ENCODE measurements at regions not wholly inside any gene's neighbourhood (a gene's known extent, or its start where the extent isn't known, plus 50 kb on each side); places are given as distances from the start of the nearest gene placed in this dataset.

GRCh38 chr5:38022631-38023030, 182.8 kb upstream of the GDNF start:
- DNase-seq, result no peak

- DNase-seq, result no peak
Measured at GRCh38 chr5:38018016-38018415, 178.2 kb upstream of the GDNF start.

DNA sequence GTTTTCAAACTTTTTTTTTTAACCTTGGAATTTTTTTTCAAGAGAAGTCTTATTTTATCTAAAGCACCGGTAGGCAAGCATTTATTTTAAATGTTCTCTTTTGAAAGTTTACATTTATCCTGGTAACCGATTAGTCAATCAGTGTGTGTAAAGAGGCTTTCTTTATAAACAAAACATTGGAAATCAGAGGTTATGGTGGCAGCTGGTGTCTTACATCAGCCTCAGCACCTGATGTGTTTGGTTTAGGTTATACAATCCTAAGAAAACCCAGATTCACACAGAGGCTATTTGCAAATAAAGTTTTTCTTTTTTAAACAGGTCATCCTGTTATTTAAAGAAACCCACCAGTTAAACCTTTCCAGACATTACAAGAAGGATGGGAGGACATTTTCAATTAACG, 173.3 kb upstream of the GDNF start:
- DNase-seq, result no peak

- DNase-seq, result no peak
Measured at GRCh38 chr5:38011668-38012188, 171.9 kb upstream of the GDNF start.

DNA sequence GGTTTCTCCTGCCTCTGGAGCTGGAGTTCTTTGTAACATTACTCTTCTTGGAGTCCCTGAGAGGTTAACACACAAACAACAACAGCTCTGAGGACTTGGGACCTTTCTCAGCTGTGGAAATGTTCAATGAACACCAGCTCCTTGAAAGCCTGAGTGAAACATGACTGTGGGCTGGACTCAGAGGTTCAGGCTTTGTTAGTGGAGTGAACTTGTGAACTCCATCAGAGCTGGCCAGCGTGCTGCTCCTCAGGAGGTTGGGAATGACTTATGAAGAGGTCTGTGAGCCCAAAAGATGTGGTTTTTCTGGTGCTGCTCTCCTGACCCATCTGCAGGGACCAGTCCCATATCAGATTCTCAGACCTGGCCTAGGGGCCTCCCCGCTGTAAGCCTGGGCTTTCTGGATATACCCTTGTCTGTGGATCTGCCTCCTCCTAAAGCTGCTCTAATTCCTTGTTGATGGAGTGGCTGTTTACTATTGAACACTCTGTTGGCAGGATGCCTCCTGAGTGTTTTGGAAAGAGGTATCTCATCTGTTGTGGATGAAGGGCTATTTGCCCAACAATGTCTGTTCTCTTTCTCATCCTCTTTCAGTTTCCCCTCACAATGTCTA, 170.0 kb upstream of the GDNF start:
- no peak for DNase-seq

GRCh38 chr5:38008198-38008597, 168.4 kb upstream of the GDNF start:
- no peak for DNase-seq

DNA sequence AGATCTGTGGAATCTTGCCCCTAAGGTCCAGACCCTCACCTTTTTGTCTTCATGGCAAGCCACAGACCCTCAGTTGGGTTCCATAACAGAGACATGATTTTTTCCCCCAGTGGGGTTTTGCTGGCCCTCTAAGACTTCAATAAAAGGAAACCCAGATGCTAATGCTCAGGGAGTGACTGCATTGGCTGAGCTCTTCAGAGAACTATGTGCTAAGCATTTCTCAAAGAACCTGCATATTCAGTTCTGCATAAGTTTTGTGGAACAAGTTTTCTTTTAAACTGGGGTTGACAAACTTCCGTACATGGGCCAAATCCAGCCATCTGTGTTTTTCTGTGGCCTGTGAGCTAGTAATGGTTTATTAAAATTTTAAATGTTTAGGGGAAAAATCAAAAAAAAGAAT, 159.8 kb upstream of the GDNF start:
- no peak for DNase-seq

DNA sequence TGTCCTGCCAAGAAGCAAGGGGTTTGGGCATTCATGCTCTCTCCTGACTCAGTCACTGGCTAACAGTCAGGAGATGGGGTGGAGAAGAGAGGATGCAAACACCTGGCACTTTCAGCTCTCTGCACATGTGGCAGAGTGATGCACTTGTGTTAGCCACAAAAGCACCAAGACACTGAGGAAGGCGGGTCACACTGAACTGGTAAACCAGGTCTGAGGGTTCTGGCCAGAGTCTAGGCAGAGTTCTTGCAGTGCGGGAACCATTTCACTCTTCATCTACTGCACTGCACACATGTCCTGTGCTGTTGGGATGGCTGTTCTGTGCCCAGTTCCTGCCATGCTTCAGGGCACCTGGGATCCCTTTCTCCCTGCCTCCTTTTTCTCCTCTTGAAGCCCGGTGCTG, 157.1 kb upstream of the GDNF start:
- DNase-seq, result no peak

DNA sequence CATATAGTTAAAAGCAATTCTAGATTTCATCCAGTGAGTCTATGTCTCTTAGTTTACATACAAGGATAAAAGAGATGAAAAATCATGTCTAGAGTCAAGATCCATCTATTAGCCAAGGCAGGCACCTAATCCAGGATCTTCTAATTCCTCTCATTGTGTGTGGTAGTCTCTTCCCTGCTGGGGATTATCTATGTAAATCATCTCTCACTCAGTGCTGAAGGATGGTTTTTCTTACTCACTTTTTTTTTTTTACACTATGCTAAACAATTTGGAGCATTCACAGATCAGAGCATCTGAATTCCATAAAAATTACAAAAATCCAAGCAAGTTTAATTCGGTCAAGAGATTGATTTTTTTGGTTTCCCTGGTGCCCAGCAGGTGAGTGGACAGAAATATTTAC, 154.9 kb upstream of the GDNF start:
- DNase-seq, result no peak

DNA sequence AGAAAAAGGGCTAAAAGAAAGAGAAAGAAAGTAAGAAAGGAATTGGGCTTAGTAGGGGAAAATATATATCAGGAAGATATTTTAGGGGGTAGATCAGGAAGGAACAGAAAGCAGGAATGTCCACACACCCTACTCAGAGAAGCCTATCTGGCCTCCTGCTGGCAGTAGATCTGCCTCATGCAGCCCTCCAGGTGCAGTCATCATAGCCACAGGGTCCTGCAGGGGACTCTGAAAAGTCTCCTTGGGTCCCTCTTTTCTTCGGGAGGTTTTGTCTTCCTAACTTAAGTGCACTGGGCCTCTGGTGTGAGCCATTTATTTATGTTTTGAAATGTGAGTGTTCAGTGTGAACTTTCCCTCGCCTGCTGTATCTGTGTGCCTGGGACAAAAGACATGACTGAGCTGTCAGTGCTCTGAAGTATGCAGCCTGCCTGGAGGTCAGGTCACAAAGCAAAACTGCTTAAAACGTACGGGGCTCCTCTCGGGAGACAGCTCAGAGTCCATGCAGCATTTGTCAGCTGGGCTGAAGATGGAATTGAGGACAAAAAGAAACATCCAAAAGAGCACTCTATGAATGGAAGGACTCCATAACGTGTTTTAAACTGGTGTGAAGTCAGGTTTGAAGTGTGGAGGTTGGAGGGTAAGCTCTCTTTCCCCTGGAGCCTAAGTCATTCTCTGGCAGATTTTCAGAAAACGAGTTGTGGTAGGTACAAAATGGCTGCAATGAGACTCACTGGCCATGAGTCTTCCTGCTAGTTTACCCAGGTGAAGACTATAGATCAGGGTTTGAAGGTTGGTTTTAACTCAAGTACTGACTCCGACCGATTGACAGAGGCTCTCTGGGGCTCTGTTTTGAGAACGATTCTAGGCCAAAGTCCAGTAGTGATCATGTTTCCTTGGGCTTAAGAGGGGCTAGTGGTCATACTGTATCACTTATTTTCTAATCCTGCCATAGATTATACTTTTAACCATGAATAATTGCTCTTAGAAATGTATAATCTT, 151.8 kb upstream of the GDNF start:
- no peak for DNase-seq

GRCh38 chr5:37989884-37990283, 150.0 kb upstream of the GDNF start:
- no peak for DNase-seq

- no peak for DNase-seq
Measured at GRCh38 chr5:37988454-37989046, 148.7 kb upstream of the GDNF start.

GRCh38 chr5:37984300-37984699, 144.5 kb upstream of the GDNF start:
- no peak for DNase-seq

- DNase-seq, result no peak
Measured at GRCh38 chr5:37983463-37983862, 143.6 kb upstream of the GDNF start.

GRCh38 chr5:37979559-37979958, 139.7 kb upstream of the GDNF start:
- DNase-seq, result no peak

DNA sequence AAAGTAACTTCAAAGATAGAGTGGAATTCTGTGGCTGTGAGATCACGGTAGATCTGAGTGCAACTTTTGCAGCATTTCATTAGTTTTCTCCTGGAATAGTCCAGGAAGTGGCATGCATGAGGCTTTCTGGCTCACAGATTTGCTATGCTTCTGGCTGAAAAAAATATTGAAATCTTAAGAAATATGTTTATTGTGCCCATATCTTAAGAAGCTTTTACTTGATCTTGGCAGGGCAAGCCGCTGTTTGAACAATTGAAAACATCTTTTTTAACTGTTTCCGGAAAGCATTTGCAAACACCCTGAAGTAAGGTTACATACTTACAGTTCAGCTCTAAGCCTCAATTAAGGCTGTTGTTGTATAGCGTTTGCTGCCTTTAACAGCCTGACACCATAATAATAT, 135.7 kb upstream of the GDNF start:
- no peak for DNase-seq

GRCh38 chr5:37971483-37972024, 131.7 kb upstream of the GDNF start:
- no peak for DNase-seq

DNA sequence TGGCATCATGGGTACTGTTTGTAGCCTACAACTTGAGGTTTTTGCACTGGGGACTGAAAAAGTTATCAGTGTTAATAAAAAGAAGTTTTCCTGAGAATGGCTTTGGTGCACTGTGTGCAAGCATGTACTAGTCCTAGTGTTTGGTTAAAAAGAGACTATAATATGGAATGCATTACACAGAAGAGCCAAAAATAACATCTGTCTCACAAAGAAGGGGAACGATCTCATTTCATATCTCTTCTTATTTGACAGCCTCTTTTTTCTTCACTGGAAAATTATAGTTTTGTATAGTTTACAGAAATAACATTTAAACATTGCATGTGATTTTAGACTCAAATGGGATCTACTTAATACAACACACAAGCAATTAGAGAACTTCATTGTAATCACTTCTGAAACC, 127.0 kb upstream of the GDNF start:
- no peak for DNase-seq

DNA sequence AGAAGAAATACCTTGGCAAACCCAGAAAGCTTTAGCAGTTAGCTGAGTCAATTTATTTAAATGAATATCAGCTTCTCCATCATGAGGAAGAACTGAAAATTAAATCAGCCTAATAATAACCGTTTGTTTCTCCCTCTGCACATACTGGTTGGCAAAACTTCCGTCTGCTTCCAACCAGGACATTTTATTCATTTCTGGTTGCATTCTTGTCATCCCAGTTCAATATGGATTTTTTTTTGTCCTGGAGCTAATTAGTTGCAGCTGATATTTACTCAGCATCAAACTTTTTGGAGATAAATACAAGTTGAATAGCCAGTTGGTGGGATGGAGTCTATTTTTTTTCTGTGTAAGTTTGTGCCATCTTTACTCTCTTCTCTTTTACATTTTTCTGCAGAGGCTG, 126.5 kb upstream of the GDNF start:
- DNase-seq, result no peak

GRCh38 chr5:37962389-37962788, 122.5 kb upstream of the GDNF start:
- DNase-seq, result no peak

- DNase-seq, result no peak
Measured at GRCh38 chr5:37957218-37957617, 117.4 kb upstream of the GDNF start.

- DNase-seq, result no peak
Measured at GRCh38 chr5:37955748-37956147, 115.9 kb upstream of the GDNF start.

DNA sequence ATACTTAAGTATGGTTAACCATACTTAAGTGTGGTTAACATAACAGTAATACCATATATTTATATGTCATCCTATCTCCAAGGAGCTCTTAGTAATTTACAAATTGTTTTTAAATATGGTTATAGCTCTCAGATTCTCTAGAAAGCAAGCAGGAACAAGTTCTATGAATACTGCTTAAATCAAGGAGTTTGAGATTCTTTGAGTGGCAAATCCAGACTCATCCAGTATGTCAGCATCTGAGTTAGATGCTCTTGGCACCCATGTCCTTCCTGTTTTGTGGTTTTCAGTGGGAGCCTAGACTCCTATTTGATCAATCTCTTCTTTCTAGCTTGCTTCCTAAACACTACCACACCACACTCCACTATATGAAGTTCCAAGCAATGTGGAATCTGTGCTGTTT, 114.7 kb upstream of the GDNF start:
- no peak for DNase-seq
